GM23248 (cell line): ENCODE measurements at regions not wholly inside any gene's neighbourhood (a gene's known extent, or its start where the extent isn't known, plus 50 kb on each side); places are given as distances from the start of the nearest gene placed in this dataset.

ENCODE experiments used
- DNase-seq: peaks from one replicate; pipeline ENCODE4 v3.0.0-alpha.2; 2015
- H2AFZ ChIP-seq: fragments of 200-600 bp; sonication (generic); 2 replicates; pipeline ENCODE4 v1.6.1; 2016; ENCODE audit warnings: antibody characterized with exemption
- H3F3A ChIP-seq: fragments of 200-600 bp; sonication (generic); 2 replicates; pipeline ENCODE4 v1.6.1; 2016; ENCODE audit warnings: mild to moderate bottlenecking, antibody characterized with exemption, mixed run types; ENCODE audit not compliant: insufficient read depth
- H3K27ac ChIP-seq: fragments of 200-600 bp; sonication (generic); 2 replicates; pipeline ENCODE4 v1.5.1; 2016; ENCODE audit warnings: mild to moderate bottlenecking
- H3K27me3 ChIP-seq: fragments of 200-600 bp; sonication (generic); replicated peaks from 2 replicates; pipeline ENCODE4 v1.6.1; 2016; ENCODE audit warnings: mild to moderate bottlenecking; ENCODE audit not compliant: insufficient read depth
- H3K36me3 ChIP-seq: fragments of 200-600 bp; sonication (generic); 2 replicates; pipeline ENCODE4 v1.6.1; 2016; ENCODE audit warnings: low read depth, mild to moderate bottlenecking
- H3K4me1 ChIP-seq: fragments of 200-600 bp; sonication (generic); 2 replicates; pipeline ENCODE4 v1.6.1; 2016; ENCODE audit warnings: mild to moderate bottlenecking; ENCODE audit not compliant: insufficient read depth
- H3K4me2 ChIP-seq: fragments of 200-600 bp; sonication (generic); one replicate; pipeline ENCODE4 v1.6.1; 2016; ENCODE audit warnings: mild to moderate bottlenecking; ENCODE audit not compliant: unreplicated experiment
- H3K4me3 ChIP-seq: fragments of 200-600 bp; sonication (generic); 2 replicates; pipeline ENCODE4 v1.5.1; 2016; ENCODE audit warnings: mild to moderate bottlenecking
- H3K79me2 ChIP-seq: fragments of 200-600 bp; sonication (generic); 2 replicates; pipeline ENCODE4 v1.6.1; 2016; ENCODE audit warnings: mild to moderate bottlenecking; ENCODE audit not compliant: insufficient read depth
- H3K9ac ChIP-seq: fragments of 200-600 bp; sonication (generic); 2 replicates; pipeline ENCODE4 v1.6.1; 2016; ENCODE audit warnings: mild to moderate bottlenecking
- H3K9me2 ChIP-seq: fragments of 200-600 bp; sonication (generic); 2 replicates; pipeline ENCODE4 v1.6.1; 2016; ENCODE audit warnings: mixed run types, mild to moderate bottlenecking, moderate library complexity; ENCODE audit not compliant: insufficient read depth
- H3K9me3 ChIP-seq: fragments of 200-600 bp; sonication (generic); one replicate; pipeline ENCODE4 v1.6.1; 2017; ENCODE audit warnings: low read depth
- H4K20me1 ChIP-seq: fragments of 200-600 bp; sonication (generic); 2 replicates; pipeline ENCODE4 v1.6.0; 2016; ENCODE audit not compliant: insufficient read depth
- EZH2 ChIP-seq: fragments of 200-600 bp; sonication (generic); IDR thresholded peaks from 2 replicates; pipeline ENCODE4 v1.6.1; 2018; ENCODE audit warnings: antibody characterized with exemption, mild to moderate bottlenecking; ENCODE audit not compliant: insufficient read depth, poor library complexity, severe bottlenecking
- EZH2phosphoT487 ChIP-seq: fragments of 200-600 bp; sonication (generic); IDR thresholded peaks from 2 replicates; pipeline ENCODE4 v1.6.1; 2018; ENCODE audit warnings: antibody characterized with exemption, moderate library complexity, mild to moderate bottlenecking, low read depth; ENCODE audit not compliant: insufficient read depth
- WGBS, 2 experiments: methylation state at CpG; one replicate each; pipeline ENCODE4 v1.1.6; 2015 to 2017; ENCODE audit warnings: low lambda C conversion rate in 2 of 2, low coverage in 1 of 2; ENCODE audit errors: missing lambda C conversion rate in 2 of 2; 5-methylcytosine and 5-hydroxymethylcytosine counted together
- in situ Hi-C: fragments of 300-500 bp; cut with MboI; formaldehyde crosslinking; loops from 2 replicates; pipeline ENCODE4 v1.15.0; 2020

- Histone ChIP-seq H3K9me2 (no peaks in the 10 kb centered on the region), H3F3A (no peaks in the 10 kb centered on the region), H3K36me3 (no peaks in the 10 kb centered on the region), H3K4me3 (no peak overlapping the region), H2AFZ (no peak overlapping the region), H3K9me3 (no peaks in the 10 kb centered on the region), H3K27me3 (peaks cover 19% of the 10 kb centered on the region; the same call in 1 of the 2 replicates), H3K27ac (no peak overlapping the region), H3K4me1 (no peaks in the 10 kb centered on the region), H3K79me2 (no peaks in the 10 kb centered on the region), H3K9ac (no peak overlapping the region), H4K20me1 (no peaks in the 10 kb centered on the region), H3K4me2 (no peak overlapping the region)
- DNase-seq: peak; percentile 5
- in situ Hi-C loops: no loop called here
- 53 to 54% methylated on average over 4 of the region's 4 CpGs for WGBS, 2 experiments
- TF ChIP-seq EZH2 (no peak), EZH2phosphoT487 (no peak)
Measured at GRCh38 chr2:100676346-100676745, 113.6 kb downstream of the PDCL3 start.

GRCh38 chr2:100677611-100678185, 114.9 kb downstream of the PDCL3 start:
- no peak for DNase-seq
- Histone ChIP-seq H2AFZ (no peak overlapping the region), H3K79me2 (no peaks in the 10 kb centered on the region), H3K4me2 (no peak overlapping the region), H3K4me1 (no peaks in the 10 kb centered on the region), H4K20me1 (no peaks in the 10 kb centered on the region), H3K9me3 (no peaks in the 10 kb centered on the region), H3K9ac (no peak overlapping the region), H3K27me3 (peaks cover 26% of the 10 kb centered on the region), H3K36me3 (no peaks in the 10 kb centered on the region), H3F3A (no peaks in the 10 kb centered on the region), H3K4me3 (no peak overlapping the region), H3K27ac (no peak overlapping the region), H3K9me2 (no peaks in the 10 kb centered on the region)
- no peak for TF ChIP-seq EZH2phosphoT487
- TF ChIP-seq EZH2: no peak
- 43 to 44% methylated on average over 11 of the region's 11 CpGs for WGBS, 2 experiments
- in situ Hi-C loops: no loop called here

GRCh38 chr2:100679211-100679610, 116.4 kb downstream of the PDCL3 start:
- Histone ChIP-seq H2AFZ (no peak overlapping the region), H3K4me1 (no peaks in the 10 kb centered on the region), H3K79me2 (no peaks in the 10 kb centered on the region), H3F3A (no peaks in the 10 kb centered on the region), H4K20me1 (no peaks in the 10 kb centered on the region), H3K36me3 (no peaks in the 10 kb centered on the region), H3K4me3 (no peak overlapping the region), H3K9ac (no peak overlapping the region), H3K27ac (no peak overlapping the region), H3K4me2 (no peak overlapping the region), H3K27me3 (peaks cover 26% of the 10 kb centered on the region), H3K9me2 (no peaks in the 10 kb centered on the region), H3K9me3 (no peaks in the 10 kb centered on the region)
- WGBS, 2 experiments: 78 to 92% methylated on average over 9 to 10 of the region's 10 CpGs
- TF ChIP-seq EZH2phosphoT487 (no peak), EZH2 (no peak)
- no peak for DNase-seq
- in situ Hi-C loops: no loop called here

GRCh38 chr2:100682536-100682935, 119.7 kb downstream of the PDCL3 start:
- Histone ChIP-seq H3K27me3 (peaks cover 26% of the 10 kb centered on the region), H3K79me2 (no peaks in the 10 kb centered on the region), H2AFZ (no peak overlapping the region), H3K36me3 (no peaks in the 10 kb centered on the region), H3K4me1 (no peaks in the 10 kb centered on the region), H3F3A (no peaks in the 10 kb centered on the region), H4K20me1 (no peaks in the 10 kb centered on the region), H3K9ac (no peak overlapping the region), H3K4me3 (no peak overlapping the region), H3K27ac (no peak overlapping the region), H3K9me3 (no peaks in the 10 kb centered on the region), H3K9me2 (no peaks in the 10 kb centered on the region), H3K4me2 (no peak overlapping the region)
- 50 to 54% methylated on average over 7 of the region's 7 CpGs for WGBS, 2 experiments
- no peak for TF ChIP-seq EZH2
- TF ChIP-seq EZH2phosphoT487: no peak
- in situ Hi-C loops: no loop called here
- no peak for DNase-seq

- in situ Hi-C loops: no loop called here
- no peak for TF ChIP-seq EZH2
- no peak for TF ChIP-seq EZH2phosphoT487
- H3K79me2 ChIP-seq: no peaks in the 10 kb centered on the region
Measured at GRCh38 chr2:100683231-100683630, 120.4 kb downstream of the PDCL3 start.

More at GRCh38 chr2:100683231-100683630, 120.4 kb downstream of the PDCL3 start:
- H3K27ac ChIP-seq: no peak overlapping the region
- no peak overlapping the region for H3K9ac ChIP-seq
- no peaks in the 10 kb centered on the region for H3F3A ChIP-seq
- H3K4me3 ChIP-seq: no peak overlapping the region
- WGBS, 2 experiments: 42 to 44% methylated on average over 4 of the region's 4 CpGs
- H3K4me1 ChIP-seq: no peaks in the 10 kb centered on the region
- no peak overlapping the region for H3K4me2 ChIP-seq
- H3K9me2 ChIP-seq: no peaks in the 10 kb centered on the region
- peaks cover 19% of the 10 kb centered on the region for H3K27me3 ChIP-seq
- H3K36me3 ChIP-seq: no peaks in the 10 kb centered on the region
- DNase-seq: no peak
- H2AFZ ChIP-seq: no peak overlapping the region
- no peaks in the 10 kb centered on the region for H4K20me1 ChIP-seq
- H3K9me3 ChIP-seq: no peaks in the 10 kb centered on the region
